Astrocyte (in vitro differentiated cells and primary cell): ENCODE measurements at regions not wholly inside any gene's neighbourhood (a gene's known extent, or its start where the extent isn't known, plus 50 kb on each side); places are given as distances from the start of the nearest gene placed in this dataset.
"Not testable (repeated sequence)": the region's sequence is repeated elsewhere in the genome, so short reads cannot be mapped to it uniquely, and the experiment has no call there.

Source experiments
- CTCF ChIP-seq: IDR thresholded peaks from 2 replicates; pipeline ENCODE4 v1.5.1; 2011; ENCODE audit warnings: low read depth, mild to moderate bottlenecking, inconsistent platforms, low read length, moderate library complexity; ENCODE audit not compliant: insufficient read depth
- EZH2 ChIP-seq: IDR thresholded peaks from 2 replicates; pipeline ENCODE4 v1.6.1; 2012; ENCODE audit warnings: mild to moderate bottlenecking, low read length, inconsistent platforms; ENCODE audit not compliant: insufficient read depth

- TF ChIP-seq CTCF, EZH2: not testable (repeated sequence)
Measured at GRCh38 chr15:22148109-22148508, 67.8 kb downstream of the OR4M2 start.
